ENCODE measurements at regions not wholly inside any gene's neighbourhood (a gene's known extent, or its start where the extent isn't known, plus 50 kb on each side); places are given as distances from the start of the nearest gene placed in this dataset.

DNA sequence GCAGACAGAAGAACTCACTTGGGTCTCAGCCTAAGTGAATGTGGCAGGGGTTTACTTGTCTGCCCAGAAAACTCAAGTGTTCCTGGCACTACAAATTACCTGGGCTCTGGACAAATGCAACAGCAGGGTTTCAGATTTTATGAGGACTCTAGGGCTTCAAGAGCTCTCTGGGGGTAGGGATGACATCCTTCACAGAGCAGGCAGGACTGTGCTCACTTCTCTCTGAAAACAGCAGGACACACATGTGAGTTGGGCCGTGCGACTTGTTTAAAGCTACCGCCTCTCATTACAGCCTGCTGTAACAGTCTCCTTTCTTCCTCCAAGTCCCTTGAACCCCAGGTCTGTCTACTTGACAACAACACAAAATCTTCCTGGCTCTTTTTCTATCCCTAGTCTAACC lies 212.6 kb downstream of the EN1 start:
- intact Hi-C loops (cut with DNase I): no loop called here
- no peak for DNase-seq

DNA sequence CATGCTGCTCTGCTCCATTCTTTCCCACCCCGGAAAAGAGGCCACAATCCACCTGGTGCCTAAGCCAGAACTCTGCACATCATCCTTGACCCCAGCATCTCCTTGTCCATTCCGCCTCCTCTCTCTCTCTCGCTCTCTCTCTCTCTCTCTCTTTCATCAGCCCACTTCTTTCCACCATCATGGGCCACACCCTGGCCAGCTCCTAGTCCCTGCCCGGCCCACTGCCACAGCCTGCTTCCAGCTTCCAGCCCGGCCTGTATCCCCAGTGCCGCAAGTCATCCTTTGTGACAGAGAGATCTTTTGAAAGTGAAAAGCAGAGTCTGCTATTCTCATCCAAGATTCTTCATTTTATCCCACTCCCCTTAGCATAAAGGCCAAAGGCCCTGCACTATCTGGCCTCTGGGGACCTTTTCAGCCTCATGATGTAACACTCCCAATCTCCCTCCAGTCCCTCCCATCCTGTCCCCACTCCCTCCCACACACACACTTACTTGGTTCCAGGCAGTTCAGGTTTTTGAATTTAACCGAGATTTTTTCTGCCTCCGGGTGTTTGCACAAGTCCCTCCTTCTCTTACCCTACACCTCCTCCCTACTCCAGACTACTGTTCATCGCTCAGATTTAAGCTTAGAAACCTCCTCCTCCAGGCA lies 214.0 kb downstream of the EN1 start:
- intact Hi-C loops (cut with DNase I): no loop called here
- DNase-seq: no peak

DNA sequence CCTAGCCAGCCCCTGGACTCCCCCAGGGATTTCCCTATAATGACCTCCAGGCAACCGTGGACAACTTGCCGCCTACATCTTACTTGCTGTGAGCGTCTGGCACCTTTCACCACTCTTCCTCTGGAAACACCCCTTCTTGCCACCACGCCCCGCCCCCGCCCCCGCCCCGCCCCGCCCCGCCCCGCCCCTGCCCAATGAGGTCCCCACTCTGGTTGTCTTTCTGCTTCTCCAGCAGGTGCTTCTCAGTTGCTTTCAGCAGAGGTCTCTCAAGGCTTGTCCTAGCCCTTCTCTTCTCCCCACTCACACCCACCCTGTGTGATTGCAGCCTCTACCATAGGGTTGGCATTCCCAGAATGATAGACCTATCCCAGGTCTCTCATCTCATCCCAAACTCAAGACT lies 214.5 kb downstream of the EN1 start:
- intact Hi-C loops (cut with DNase I): no loop called here
- no peak for DNase-seq

DNA sequence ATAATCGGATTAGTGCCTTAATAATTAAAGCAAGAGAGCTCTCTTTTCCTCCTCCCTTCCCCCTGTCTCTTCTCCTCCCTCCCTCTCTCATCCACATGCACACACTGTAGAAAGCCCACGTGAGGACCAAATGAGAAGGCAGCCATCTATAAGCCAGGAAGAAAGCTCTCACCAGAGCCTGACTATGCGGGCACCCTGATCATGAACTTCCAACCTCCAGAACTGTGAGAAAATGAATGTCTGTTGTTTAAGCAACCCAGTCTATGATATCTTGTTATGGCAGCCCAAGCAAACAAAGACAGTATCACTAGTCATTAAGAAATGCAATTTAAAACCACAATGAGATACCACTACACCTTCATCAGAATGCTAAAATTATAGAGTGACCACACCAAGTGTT lies 220.3 kb downstream of the EN1 start:
- no peak for DNase-seq
- intact Hi-C loops (cut with DNase I): no loop called here

DNA sequence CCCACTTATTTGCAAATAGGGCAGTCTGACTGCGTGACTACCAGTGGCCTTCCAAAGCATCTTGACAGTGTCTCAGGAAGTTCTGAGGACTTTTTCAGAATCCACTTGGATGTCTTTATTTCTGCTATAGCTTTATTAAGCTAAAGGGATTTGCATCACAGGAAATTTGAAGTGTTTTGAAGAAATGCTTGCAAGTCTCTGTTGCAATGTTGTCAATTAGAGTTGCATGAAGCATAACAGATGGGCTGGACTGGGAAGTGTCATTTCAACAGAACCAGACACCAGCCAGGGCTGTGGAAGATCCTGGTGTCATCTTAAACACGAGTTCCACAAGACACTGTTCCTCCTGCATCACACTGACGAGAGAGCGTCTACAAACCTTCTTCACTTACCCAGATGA lies 224.5 kb downstream of the EN1 start:
- intact Hi-C loops (cut with DNase I): no loop called here
- DNase-seq: no peak

DNA sequence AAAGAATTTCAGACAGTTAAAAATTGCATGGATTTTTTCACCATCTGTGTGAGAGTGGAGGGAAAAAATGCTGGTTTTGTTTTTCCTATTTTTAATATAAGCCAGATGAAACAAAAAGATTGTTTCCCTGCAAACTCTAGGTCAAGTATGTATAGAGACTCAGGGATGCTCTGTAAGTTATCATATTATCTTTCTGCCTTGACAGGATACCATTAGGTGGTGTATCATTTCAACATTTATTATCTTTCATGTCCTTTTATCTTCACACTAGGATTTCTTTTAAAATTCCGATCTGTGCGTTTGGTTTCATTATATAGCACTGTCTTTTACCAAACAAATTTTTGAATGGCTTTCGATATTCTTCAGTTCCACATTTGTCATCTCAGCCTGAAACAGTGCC lies 225.3 kb downstream of the EN1 start:
- intact Hi-C loops (cut with DNase I): no loop called here
- no peak for DNase-seq

DNA sequence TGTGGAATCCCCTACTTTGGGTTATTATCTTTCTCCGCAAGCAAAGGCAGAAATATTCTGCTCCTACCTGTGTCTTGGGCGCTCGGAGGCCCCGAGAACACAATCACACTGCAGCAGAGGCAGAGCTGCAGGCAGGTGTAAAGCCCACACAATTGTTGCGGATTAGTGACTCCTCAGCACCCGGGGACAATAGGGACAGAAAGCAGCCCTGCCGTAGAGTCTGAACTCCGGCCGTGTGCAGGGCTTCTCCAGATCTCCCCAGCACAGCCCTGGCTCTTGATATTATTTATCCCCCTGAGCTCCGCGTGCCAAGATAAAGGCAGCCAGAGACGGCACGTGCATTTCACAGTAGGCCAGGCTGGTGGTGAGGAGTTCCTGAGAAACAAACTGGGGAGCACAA lies 229.2 kb downstream of the EN1 start:
- intact Hi-C loops (cut with DNase I): no loop called here
- no peak for DNase-seq

DNA sequence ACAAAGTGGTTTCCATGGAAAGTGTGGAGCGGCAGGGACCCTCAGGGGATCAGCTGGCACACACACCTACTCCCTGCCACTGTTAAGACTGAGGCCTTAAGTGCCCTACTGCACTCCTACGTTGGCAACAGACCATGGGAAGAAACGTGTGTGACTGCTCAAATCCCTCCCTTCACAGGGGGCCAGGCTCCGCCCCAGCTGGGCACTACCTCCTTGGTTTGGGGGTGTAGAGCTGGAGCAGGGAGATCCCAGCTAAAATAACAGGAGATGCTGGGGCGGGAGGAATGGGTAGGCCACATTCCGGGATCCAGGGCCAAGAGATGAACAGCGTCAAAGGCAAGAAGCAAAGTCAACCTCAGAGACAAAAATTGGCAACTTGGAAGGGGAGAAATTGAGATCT lies 231.0 kb downstream of the EN1 start:
- intact Hi-C loops (cut with DNase I): no loop called here
- DNase-seq: no peak

DNA sequence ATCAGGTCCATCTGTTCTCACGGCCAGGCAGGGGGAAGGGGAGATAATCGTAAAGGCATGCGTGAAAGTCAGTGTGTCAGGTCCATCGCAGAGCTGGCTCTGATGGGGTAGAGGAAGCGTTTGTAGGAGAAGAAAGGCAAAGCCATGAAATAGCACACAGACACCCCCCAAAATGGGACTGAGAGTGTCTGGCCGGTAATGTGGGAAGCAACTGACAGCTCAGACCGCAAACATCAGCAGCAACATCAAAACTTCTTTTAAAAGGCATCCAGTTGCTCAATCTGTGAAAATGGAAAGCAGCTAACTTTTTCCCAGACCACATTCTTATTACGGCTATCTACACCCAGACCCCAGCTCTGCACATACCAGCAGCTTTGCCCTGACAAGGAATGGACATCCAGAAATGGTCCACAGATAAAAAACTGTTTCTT lies 232.6 kb downstream of the EN1 start:
- no peak for DNase-seq
- intact Hi-C loops (cut with DNase I): no loop called here

DNA sequence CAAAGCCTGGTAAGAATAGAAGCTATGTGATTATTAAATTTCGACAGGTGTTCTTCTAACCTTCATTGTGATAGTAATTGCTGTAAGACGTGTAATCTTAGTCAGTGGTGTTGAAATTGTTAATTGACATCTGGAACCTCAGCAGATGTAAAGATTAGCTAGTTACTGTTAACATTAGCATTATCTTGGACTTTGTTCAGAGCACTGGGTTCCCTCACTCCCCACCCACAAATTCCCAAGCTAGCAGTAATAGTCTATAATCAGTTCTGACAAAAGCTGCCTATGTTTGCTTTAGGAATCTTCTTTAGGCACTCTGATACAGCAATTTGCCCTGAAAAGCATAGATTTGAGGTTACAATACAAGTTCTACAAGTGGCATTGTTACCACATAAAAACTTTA lies 233.7 kb downstream of the EN1 start:
- intact Hi-C loops (cut with DNase I): no loop called here
- no peak for DNase-seq

DNA sequence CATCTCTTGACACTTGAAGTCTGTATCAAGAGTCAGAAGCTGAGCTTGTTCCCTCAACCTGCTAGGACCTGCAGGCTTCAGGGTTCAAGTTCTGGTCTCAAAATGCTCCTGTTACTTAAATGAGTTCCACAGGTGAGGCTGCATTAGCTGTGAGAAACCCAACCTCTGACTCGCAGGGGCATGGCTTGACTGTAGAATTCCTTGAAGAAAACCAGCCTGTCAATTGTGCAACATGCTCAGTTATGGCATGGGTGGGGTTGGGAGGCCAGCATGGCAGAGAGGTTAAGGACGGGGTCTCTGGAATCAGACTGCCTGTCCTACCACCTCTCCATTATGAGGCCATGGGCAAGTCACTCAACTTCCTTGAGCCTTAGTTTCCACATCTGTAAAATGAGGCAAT lies 235.8 kb downstream of the EN1 start:
- no peak for DNase-seq

DNA sequence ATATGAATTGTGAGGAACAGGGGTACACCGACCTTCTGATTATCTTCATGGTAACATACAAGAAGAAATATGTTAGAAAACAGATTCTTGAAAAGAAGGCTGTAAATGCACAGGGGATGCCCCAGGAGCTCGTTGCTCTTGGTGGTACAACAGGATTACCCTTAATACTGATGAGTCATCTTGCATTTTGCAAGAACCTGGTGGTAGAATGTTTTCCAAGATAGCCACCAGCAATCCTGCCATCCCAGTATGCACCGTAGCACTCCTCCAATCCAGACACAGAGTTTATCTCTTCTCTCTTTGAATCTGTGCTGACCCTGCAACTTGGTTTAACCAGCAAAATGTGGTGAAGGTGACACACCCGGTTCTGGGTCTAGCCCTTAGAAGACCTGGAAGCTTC lies 238.3 kb downstream of the EN1 start:
- DNase-seq: no peak
- intact Hi-C loops (cut with DNase I): no loop called here

More for the DNA sequence above, 235.8 kb downstream of the EN1 start:
- intact Hi-C loops (cut with DNase I): no loop called here

DNA sequence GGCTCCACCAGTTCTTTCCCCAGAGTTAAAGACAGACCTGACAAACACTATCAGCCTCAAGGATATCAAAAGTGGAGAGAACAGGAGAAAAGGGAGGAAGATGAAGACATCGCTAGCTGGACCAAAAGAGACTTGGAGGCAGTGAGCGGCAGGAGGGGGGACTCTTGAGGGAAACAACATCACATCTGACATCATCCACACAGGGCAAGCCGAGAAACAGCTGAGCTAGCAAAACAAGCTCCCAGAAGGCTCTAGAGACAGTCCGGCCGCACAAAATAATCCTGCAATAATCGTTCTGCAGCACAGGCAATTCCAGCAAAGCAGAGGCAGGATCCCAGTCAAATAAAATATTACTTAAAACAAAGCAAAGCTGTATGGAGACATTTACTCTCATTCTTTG lies 239.8 kb downstream of the EN1 start:
- intact Hi-C loops (cut with DNase I): no loop called here
- DNase-seq: no peak

DNA sequence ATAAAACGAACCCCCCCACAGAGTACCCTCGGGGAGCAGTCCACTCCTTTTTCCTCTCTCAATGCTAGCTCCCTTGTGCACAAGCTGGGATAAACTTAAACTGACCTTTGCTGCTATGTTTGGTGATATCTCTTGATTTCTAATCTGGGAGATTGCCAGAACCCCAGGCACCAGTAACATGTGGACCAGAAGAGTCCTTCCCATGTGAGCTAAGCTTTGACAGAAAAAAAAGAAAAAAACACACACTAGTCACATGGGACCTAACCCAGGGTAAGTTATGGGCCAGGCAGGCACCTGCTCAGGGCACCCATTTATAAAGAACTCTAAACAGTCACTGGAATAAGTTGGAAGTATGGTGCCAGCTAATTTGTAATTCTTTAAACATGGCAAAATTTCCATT lies 242.6 kb downstream of the EN1 start:
- no peak for DNase-seq

DNA sequence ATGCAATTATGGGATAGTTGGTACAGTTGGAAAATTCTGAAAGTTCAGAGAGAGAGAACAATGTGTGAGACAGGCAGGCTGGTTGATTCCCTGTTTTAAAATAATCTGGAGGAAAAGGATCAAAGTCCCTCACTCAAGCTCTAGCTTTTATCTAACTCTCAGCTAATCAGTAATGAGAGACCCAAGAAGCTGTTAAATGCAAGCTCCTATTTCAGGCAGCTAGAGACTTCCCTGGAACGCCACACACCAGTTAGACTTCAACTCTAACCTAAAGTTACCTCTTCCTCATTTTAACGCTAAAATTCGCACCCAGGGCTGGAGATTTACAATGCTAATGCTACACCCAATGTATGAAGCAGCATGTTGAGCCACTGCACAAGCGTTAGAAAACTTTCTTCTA lies 243.1 kb downstream of the EN1 start:
- intact Hi-C loops (cut with DNase I): no loop called here
- DNase-seq: no peak

More for the DNA sequence above, 242.6 kb downstream of the EN1 start:
- intact Hi-C loops (cut with DNase I): no loop called here

DNA sequence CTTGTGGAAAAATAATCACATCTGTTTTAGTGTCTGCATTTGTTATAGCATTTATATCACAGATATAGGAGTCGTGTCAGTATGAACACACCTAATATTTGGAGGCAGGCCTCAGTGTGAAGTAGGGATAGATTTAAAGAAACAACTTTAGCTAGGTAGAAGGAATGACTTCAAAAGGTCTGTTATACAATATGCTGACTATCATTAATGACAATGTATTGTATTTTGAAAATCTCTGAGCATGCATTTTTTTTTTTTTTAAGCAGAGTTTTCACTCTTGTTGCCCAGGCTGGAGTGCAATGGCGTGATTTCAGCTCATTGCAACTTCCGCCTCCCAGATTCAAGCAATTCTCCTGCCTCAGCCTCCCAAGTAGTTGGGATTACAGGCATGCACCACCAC lies 248.3 kb downstream of the EN1 start:
- no peak for DNase-seq
- intact Hi-C loops (cut with DNase I): no loop called here

DNA sequence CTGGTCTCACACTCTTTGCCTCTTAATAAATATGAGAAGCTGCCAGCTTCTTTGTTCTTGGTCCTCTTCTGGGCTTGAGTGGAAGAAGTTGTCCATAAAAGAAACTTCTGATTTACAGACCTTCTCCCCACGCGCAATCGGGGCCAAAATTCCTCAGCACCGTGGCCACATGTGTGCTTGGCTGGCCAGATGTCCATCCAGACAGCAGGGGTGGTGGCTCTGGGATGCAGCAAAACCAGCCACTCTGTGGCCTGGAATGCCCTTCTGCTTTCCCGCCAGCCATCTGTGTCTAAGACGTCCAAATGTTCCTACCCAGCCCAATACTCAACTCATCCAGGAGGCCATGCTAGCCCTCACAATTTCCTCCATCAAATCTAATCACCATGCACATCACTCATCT lies 250.8 kb downstream of the EN1 start:
- no peak for DNase-seq
- intact Hi-C loops (cut with DNase I): no loop called here

DNA sequence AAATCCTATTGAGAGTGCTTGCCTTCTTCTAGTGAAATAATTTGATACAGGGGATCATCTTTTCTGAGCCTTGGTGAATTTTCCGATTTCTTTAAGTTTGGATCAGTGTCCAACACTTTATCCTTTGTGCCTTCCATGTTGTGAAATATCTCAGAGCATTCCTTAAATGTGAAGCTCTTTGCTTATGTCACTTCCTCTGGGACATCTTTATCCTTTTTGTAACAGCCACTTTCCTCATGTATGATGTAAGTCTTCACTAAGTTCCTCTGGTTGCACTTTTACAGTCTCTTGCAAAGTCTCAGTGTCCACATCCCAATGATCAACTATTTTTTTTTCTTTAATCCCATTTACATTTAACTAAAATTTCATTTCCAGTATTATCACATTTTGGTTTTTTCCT lies 254.2 kb downstream of the EN1 start:
- DNase-seq: no peak
- intact Hi-C loops (cut with DNase I): no loop called here

DNA sequence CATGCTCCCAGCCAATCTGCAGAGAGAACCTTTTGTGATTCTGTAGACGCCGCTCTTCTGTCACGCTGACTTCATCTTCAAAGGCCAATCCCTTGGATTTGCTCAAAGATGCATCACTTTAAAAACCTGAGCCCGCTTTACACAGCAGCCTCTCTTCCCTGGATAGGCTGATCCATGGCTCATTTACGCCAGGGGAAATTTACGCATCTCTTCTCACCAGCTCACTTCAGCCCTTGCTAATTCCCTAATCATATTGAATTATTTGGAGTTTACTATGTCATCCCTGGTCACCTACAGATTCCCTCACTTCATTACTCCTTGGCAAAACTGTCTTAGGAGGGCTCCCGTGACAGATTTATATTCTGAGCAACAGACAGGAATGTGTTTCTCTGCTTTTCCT lies 256.2 kb downstream of the EN1 start:
- DNase-seq: no peak
- intact Hi-C loops (cut with DNase I): no loop called here

DNA sequence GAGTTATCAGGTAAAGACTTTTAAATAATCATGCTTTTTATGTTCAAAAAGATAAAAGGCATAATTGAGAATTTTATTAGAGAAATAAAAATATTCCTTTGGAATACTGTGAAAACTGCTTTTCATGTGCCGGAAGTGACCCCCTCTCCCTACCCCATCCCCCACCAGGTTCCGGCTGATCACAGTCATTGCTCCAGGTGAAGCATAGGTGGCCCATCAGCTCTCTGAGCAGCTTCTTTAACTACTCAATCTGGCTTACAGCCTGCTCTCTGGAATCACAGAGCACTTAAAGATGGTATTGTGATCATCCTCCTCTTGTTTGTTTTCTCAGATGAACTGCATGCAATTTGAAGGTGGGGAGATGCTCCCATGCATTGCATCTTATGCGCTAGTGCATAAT lies 257.7 kb downstream of the EN1 start:
- peak in 3 of 42 donors; percentile 5 to 48 (median 21) for DNase-seq
- intact Hi-C loops (cut with DNase I): no loop called here

DNA sequence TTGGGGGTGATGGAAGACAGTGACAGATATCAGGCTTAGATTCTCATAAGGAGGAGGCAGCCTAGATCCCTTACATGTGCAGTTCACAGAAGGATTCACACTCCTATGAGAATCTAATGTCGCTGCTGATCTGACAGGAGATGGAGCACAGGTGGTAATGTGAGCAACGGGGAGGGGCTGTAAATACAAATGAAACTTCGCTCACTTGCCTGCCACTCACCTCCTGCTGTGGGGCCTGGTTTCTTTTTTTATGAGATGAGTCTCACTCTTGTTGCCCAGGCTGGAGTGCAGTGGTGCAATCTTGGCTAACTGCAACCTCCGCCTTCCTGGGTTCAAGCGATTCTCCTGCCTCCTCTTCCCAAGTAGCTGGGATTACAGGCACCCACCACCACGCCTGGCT lies 258.6 kb downstream of the EN1 start:
- intact Hi-C loops (cut with DNase I): no loop called here
- DNase-seq: no peak

DNA sequence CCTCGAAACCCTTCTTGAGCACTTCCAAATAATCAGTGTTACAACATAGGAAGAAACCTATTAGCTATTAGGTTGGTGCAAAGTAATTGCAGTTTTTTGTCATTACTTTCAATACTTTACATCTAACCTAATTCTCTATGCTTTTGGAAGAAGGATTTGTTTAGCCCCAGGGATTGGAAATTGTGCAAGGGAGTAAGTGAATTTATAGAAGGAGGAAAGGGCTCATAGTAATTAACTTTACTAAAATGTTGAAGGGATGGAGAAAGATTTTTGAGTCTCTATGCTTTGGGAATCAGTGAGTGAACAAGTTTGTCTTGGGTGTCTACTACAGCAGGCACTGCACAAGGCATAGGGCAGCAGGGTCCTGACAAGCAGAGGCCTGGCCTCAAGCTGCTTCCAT lies 261.1 kb downstream of the EN1 start:
- intact Hi-C loops (cut with DNase I): no loop called here

More for the DNA sequence above, 261.1 kb downstream of the EN1 start:
- DNase-seq: no peak
